Activated CD4-positive, alpha-beta T cell treated with anti-CD3 and anti-CD28 coated beads, Interleukin-2, Interleukin-4, amounts not matched to agents 100 ng/mL and 50 ng/mL, durations not matched to agents 16 hours and 8 hours (primary cell): ENCODE measurements at regions not wholly inside any gene's neighbourhood (a gene's known extent, or its start where the extent isn't known, plus 50 kb on each side); places are given as distances from the start of the nearest gene placed in this dataset.
"Not testable (repeated sequence)": the region's sequence is repeated elsewhere in the genome, so short reads cannot be mapped to it uniquely, and the experiment has no call there.

Experiments
- DNase-seq: peaks from one replicate; pipeline ENCODE4 v3.0.0-alpha.2; 2020; ENCODE audit warnings: low spot score

GRCh38 chr6:1445650-1446330 is 56.4 kb downstream of the FOXF2 start:
- DNase-seq, result no peak

GRCh38 chr6:1449896-1450295 is 60.5 kb downstream of the FOXF2 start:
- DNase-seq, result no peak

DNA sequence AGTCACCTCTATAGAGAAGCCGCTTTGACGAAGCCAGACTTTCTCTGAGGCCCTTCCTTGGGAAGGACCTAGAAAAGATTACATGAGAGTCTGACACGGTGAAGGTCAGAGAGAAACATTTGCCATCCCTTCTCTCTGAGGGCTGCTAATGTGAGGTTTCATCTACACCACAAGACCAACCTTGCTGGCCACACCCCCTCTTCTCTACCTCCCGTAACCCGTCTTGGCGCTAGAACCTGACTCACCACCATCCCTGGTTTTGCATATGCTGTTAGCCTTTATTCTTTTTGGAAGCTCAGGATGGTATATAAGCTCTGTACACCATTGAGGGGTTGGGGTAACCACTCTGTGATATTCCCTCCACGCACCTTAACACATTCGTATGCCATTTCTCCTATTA is 63.6 kb downstream of the FOXF2 start:
- DNase-seq, result no peak

DNA sequence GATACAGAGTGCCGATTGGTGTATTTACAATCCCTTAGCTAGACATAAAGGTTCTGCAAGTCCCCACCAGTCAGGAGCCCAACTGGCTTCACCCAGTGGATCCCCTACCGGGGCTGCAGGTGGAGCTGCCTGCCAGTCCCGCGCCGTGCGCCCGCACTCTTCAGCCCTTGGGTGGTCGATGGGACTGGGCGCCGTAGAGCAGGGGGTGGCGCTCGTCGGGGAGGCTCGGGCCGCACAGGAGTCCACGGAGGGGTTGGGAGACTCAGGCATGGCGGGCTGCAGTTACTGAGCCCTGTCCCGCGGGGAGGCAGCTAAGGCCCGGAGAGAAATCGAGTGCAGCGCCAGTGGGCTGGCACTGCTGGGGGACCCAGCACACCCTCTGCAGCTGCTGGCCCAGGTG is 67.4 kb downstream of the FOXF2 start:
- DNase-seq, result not testable (repeated sequence)

GRCh38 chr6:1461207-1461606 is 71.8 kb downstream of the FOXF2 start:
- no peak for DNase-seq

DNA sequence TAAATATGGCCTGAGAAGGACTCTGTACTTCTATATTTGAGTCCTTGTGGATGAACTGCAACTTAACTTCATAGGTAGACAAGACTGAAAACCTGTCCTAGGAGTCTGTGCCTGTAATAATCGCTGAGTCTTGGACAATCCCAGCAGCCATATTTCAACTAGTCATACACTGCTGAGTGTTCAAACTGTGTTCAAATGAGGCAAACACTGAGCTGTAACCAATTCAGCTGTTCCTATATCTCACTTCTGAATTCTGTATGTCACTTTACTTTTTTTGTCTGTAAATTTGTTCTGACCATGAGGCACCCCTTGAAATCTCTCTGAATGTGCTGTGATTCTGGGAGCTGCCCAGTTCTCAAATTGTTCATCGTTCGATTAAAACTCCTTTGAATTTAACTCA is 72.4 kb downstream of the FOXF2 start:
- no peak for DNase-seq

- DNase-seq, result no peak
These were observed 73.9 kb downstream of the FOXF2 start for GRCh38 chr6:1463275-1463674.

- no peak for DNase-seq
These were observed 74.5 kb downstream of the FOXF2 start for GRCh38 chr6:1463751-1464426.

DNA sequence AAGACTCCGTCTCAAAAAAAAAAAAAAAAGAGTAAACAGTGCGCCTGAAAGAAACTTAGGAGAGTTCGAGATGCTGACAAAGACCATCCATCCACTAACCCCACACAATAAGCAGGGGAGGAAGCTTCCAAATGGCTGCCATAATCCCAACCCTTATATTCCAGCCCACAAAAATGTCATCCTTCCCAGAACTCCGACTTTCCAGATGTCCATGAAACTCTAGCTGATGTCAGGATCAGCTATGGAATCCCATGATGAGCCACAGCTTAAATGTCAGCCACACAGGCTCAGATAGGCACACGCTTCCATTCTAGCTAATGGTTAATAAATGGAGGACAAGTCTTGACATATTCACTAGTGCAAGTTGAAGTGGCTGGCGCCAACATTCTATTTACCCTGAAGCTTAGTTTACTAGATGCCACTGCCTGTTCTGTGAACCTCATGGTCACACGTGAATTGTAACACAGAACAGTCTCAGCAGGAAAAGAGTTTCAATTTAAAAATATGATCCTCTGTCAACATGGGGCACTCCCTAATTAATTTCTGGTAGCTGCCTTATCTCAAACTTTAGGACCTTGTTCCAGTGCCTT is 75.5 kb downstream of the FOXF2 start:
- no peak for DNase-seq

DNA sequence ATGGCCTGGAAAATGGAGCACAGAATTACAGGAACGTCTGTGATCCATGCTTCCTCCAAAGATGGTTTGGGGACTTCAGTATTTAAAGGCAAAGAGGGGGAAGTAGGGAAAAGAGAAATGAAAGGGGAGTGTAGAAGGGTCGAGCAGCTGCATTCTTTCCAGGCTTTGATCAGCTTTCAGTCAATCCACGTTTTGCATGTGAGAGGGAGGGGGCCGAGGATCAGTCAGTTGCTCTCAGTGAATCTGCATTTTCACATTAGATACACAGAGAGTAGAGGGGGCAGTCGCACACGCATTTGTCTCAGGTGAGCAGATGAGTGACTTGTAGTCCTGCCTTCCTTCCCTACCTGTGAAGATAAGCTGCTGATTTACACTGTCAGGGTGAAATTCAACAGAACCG is 78.8 kb downstream of the FOXF2 start:
- no peak for DNase-seq

DNA sequence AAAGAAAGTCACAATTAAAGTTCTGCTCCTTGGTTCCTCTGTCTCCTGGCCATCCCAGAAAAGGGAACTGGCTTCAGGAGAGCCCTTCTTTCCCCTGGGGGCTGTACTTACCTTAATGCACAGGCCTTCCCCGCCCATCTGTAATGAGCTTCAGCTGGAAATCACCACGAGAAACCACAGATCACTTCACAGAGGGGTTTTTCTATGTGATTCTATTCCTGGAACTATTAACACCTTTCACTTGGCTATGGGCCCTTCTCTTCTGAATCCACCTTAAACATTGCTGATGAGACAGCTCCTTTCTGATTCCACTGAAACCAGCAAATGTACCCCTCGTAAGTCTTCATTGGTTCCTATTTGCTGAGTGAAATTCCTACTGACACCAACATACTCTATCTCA is 80.7 kb downstream of the FOXF2 start:
- DNase-seq, result no peak

DNA sequence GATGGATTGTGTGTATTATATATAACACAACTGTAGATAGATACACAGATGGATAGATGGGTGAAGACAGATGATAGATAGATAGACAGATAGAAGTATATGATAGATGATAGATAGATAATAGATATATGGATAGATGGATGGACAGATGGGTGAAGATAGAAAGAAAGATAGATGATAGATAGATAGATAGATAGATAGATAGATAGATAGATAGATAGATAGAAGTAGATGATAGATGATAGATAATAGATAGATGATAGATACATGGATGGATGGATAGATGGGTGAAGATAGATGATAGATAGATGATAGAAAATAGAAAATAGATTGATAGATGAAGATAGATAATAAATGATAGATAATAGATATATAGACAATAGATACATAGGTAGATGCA is 83.3 kb downstream of the FOXF2 start:
- DNase-seq, result no peak

- no peak for DNase-seq
These were observed 83.8 kb downstream of the FOXF2 start for GRCh38 chr6:1473166-1473565.

- DNase-seq, result no peak
These were observed 84.2 kb downstream of the FOXF2 start for GRCh38 chr6:1473598-1473997.

DNA sequence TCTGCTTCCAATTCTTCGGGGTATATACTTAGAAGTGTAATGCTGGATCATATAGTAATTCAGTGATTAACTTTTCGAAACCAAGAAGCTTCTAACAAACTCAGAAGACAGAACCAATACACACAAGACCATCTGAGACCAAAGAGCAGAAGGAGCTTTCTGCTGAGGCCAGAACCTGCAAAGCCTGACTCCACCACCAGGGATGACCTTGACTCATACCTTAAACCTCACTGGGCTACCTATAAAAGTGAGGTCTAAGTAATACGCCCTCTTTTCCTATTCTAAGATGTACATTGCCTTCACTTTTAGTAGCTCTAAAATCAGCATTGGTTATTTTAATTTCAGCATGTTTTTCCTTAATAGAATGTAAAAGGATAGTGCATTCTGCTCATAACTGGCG is 84.8 kb downstream of the FOXF2 start:
- no peak for DNase-seq

- no peak for DNase-seq
These were observed 85.8 kb downstream of the FOXF2 start for GRCh38 chr6:1475174-1475573.

DNA sequence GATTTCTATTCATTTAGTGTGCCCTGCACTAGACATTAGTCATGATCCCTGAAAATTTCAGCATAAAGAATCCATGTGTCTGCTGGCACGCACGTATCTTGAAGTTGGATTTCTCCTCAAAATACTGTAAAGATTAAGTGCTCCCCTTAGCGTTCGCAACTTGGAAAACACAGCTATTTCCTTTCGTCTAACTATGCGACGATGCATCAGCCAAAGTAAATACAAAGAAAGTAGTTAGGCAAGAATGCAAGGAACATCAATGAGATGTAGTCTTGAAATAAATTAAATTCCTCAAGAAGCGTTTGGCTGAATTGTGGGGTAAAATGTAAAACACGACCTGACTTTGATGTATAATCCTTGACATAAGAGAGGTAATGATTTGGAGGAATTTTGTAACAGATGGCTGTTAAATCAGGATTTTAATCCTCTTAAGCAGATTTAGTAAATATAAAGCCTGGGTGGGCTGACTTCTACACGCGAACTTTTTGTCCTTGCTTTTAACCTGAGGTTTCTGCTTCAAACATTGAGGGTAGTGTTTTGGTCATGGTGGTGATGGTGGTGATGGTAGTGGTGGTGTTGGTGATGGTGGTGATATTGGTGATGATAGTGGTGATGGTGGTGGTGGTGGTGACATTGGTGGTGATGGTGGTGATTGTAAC is 88.2 kb downstream of the FOXF2 start:
- DNase-seq, result no peak

GRCh38 chr6:1478163-1478826 is 88.9 kb downstream of the FOXF2 start:
- not testable (repeated sequence) for DNase-seq

DNA sequence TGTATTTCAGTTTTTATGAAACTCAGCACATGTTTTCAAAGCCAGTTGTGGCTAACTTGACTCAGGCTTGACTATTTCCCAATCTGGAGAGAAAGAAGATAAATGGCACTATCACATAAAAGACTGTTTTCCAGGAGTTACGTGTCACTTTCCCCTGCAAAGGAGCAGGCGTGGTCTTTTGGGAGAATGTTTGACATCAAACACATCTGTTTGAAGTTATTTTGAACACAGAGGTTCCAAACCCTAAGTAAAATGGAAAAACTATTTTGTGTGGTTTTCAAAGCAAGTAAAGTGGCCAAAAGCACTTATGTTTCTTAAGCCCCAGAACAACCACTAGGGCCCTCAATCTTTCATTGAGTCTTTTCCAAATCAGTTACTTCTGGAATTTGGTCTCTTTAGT is 89.7 kb downstream of the FOXF2 start:
- DNase-seq, result no peak

GRCh38 chr6:1479601-1480221 is 90.3 kb downstream of the FOXF2 start:
- DNase-seq, result no peak

GRCh38 chr6:1481286-1481685 is 91.9 kb downstream of the FOXF2 start:
- DNase-seq, result no peak
